ENCODE measurements at regions not wholly inside any gene's neighbourhood (a gene's known extent, or its start where the extent isn't known, plus 50 kb on each side); places are given as distances from the start of the nearest gene placed in this dataset.
"Not testable (repeated sequence)": the region's sequence is repeated elsewhere in the genome, so short reads cannot be mapped to it uniquely, and the experiment has no call there.

DNA sequence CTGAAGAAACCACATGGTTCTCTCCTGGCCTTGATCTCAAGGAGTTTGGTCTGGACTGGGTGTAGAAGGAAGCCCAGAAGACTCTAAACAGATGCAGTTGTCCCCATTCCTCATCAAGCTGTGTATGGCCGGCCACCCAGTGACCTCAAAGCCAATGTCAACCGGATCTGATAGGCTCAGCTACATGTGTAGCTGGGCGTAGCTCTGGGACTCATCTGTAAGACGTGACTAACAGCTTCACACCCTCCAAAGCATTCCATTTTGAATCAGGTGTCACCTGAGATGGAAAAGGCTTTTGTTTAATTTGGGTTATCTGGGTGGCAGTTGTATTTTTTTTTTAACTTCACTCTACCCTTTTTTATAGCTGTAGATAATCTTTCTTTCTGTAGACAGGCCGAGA, 130.4 kb downstream of the ABCC12 start:
- H3K9me3 Mint-ChIP-seq (ENCODE audit: unreplicated experiment) = no peaks in the 10 kb centered on the region

DNA sequence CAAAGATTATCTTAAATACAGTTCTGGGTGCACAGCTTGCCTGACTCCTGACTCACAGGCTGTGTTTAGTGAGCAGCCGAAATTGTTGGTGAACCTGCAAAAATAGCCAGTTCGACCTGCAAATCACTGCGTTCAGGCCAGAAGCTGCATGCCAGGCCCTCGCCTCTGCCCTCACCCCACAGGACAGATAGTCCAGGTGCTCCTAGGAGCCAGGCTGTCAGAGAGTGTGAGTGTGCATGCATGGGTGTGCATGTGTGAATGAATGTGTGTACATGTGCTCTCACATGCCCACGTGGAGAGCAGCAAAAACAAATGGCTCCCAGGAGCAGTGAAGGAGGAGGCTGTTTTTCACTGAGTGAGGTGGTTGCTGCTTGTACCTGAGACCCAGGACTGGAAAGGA, 131.8 kb downstream of the ABCC12 start:
- no peak for TF ChIP-seq CTCF (IDR thresholded peaks at IDR 0.05; ENCODE audit: partially characterized antibody, unreplicated experiment)
- peaks cover 4% of the 10 kb centered on the region for H3K36me3 Mint-ChIP-seq (ENCODE audit: unreplicated experiment)
- no peak overlapping the region for H3K4me3 Mint-ChIP-seq (ENCODE audit: unreplicated experiment)
- H3K9me3 Mint-ChIP-seq (ENCODE audit: unreplicated experiment) = no peaks in the 10 kb centered on the region
- H3K27me3 Mint-ChIP-seq (ENCODE audit: unreplicated experiment) = peaks cover 3% of the 10 kb centered on the region
- DNase-seq = no peak
- no peak overlapping the region for H3K27ac Mint-ChIP-seq (ENCODE audit: unreplicated experiment)
- H3K4me1 Mint-ChIP-seq (ENCODE audit: low read depth, unreplicated experiment) = no peaks in the 10 kb centered on the region

More for the DNA sequence above, 130.4 kb downstream of the ABCC12 start:
- no peak overlapping the region for H3K4me3 Mint-ChIP-seq (ENCODE audit: unreplicated experiment)
- peaks cover 3% of the 10 kb centered on the region for H3K27me3 Mint-ChIP-seq (ENCODE audit: unreplicated experiment)
- DNase-seq = no peak
- H3K4me1 Mint-ChIP-seq (ENCODE audit: low read depth, unreplicated experiment) = no peaks in the 10 kb centered on the region
- no peak for TF ChIP-seq CTCF (IDR thresholded peaks at IDR 0.05; ENCODE audit: partially characterized antibody, unreplicated experiment)
- peaks cover 4% of the 10 kb centered on the region for H3K36me3 Mint-ChIP-seq (ENCODE audit: unreplicated experiment)
- no peak overlapping the region for H3K27ac Mint-ChIP-seq (ENCODE audit: unreplicated experiment)

DNA sequence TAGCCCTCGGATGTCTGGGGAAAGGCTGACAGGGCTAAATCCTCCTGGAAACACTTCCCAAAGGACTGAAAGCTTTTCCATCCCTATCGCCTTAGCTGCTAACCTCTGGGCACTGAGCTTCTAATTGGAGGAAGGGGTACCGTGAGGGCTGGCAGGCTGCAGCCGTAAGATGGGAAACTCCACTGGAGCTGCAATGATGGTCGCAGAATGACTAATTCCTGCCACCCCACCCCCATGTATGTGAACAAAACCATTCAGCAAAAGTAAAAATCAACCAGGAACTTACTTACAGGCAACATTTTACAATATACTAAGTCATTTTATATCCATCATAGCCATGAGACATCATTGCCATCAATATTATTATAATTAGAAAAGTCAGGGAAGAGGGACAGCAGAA, 133.3 kb downstream of the ABCC12 start:
- Mint-ChIP-seq H3K9me3 (ENCODE audit: unreplicated experiment) (no peaks in the 10 kb centered on the region), H3K4me3 (ENCODE audit: unreplicated experiment) (no peak overlapping the region), H3K36me3 (ENCODE audit: unreplicated experiment) (peaks cover 4% of the 10 kb centered on the region)

DNA sequence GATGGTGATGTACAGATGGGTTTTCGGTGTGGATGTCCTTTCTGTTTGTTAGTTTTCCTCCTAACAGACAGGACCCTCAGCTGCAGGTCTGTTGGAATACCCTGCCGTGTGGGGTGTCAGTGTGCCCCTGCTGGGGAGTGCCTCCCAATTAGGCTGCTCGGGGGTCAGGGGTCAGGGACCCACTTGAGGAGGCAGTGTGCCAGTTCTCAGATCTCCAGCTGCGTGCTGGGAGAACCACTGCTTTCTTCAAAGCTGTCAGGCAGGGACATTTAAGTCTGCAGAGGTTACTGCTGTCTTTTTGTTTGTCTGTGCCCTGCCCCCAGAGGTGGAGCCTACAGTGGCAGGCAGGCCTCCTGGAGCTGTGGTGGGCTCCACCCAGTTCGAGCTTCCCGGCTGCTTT, 135.2 kb downstream of the ABCC12 start:
- not testable (repeated sequence) for H3K27ac Mint-ChIP-seq (ENCODE audit: unreplicated experiment); DNase-seq; H3K4me1 Mint-ChIP-seq (ENCODE audit: low read depth, unreplicated experiment)

More for the DNA sequence above, 133.3 kb downstream of the ABCC12 start:
- Mint-ChIP-seq H3K27me3 (ENCODE audit: unreplicated experiment) (peaks cover 3% of the 10 kb centered on the region), H3K4me1 (ENCODE audit: low read depth, unreplicated experiment) (no peaks in the 10 kb centered on the region), H3K27ac (ENCODE audit: unreplicated experiment) (no peak overlapping the region)
- DNase-seq = no peak
- TF ChIP-seq CTCF (IDR thresholded peaks at IDR 0.05; ENCODE audit: partially characterized antibody, unreplicated experiment) = no peak

GRCh38 chr16:48014349-48015135, 141.3 kb downstream of the ABCC12 start:
- DNase-seq = no peak
- no peak overlapping the region for H3K4me3 Mint-ChIP-seq (ENCODE audit: unreplicated experiment)
- no peaks in the 10 kb centered on the region for H3K36me3 Mint-ChIP-seq (ENCODE audit: unreplicated experiment)
- peaks cover 5% of the 10 kb centered on the region for H3K27me3 Mint-ChIP-seq (ENCODE audit: unreplicated experiment)
- H3K9me3 Mint-ChIP-seq (ENCODE audit: unreplicated experiment) = peaks cover 5% of the 10 kb centered on the region
- H3K4me1 Mint-ChIP-seq (ENCODE audit: low read depth, unreplicated experiment) = no peaks in the 10 kb centered on the region
- no peak for TF ChIP-seq CTCF (IDR thresholded peaks at IDR 0.05; ENCODE audit: partially characterized antibody, unreplicated experiment)
- no peak overlapping the region for H3K27ac Mint-ChIP-seq (ENCODE audit: unreplicated experiment)

More for the DNA sequence above, 135.2 kb downstream of the ABCC12 start:
- not testable (repeated sequence) for H3K9me3 Mint-ChIP-seq (ENCODE audit: unreplicated experiment); H3K36me3 Mint-ChIP-seq (ENCODE audit: unreplicated experiment); H3K4me3 Mint-ChIP-seq (ENCODE audit: unreplicated experiment); H3K27me3 Mint-ChIP-seq (ENCODE audit: unreplicated experiment)

Data from glutamatergic neuron (in vitro differentiated cells).